ENCODE measurements at regions not wholly inside any gene's neighbourhood (a gene's known extent, or its start where the extent isn't known, plus 50 kb on each side); places are given as distances from the start of the nearest gene placed in this dataset.

- CTCF ChIA-PET (ENCODE audit: partially characterized antibody) = no interaction called here
- FAIRE-seq = no peak
- TF ChIP-seq MAX (IDR thresholded peaks at IDR 0.05) (no peak), TEAD4 (IDR thresholded peaks at IDR 0.05; ENCODE audit: low read depth, low read length) (no peak), TCF12 (IDR thresholded peaks at IDR 0.05; ENCODE audit: low read depth, low read length) (no peak), TAF7 (optimal IDR thresholded peaks at IDR 0.05; ENCODE audit: borderline replicate concordance, low read depth, low read length) (no peak), ATF2 (IDR thresholded peaks at IDR 0.05; ENCODE audit: low read length) (no peak), HDAC2 (IDR thresholded peaks at IDR 0.05; ENCODE audit: borderline replicate concordance in 1 of 2, low read depth in 2 of 2, low read length in 2 of 2) (no peak), FOSL1 (IDR thresholded peaks at IDR 0.05; ENCODE audit: insufficient read depth, low read depth, low read length) (no peak), TAF1 (IDR thresholded peaks at IDR 0.05; ENCODE audit: low read depth, low read length) (no peak), ASH2L (IDR thresholded peaks at IDR 0.05; ENCODE audit: low read length) (no peak), EGR1 (IDR thresholded peaks at IDR 0.05; ENCODE audit: borderline replicate concordance, low read depth, low read length) (no peak), NRF1 (IDR thresholded peaks at IDR 0.05; ENCODE audit: low read depth, low read length) (no peak)
Observed at GRCh38 chrX:1093586-1094421, 118.6 kb downstream of the CRLF2 start.

More at GRCh38 chrX:1093586-1094421, 118.6 kb downstream of the CRLF2 start:
- no peak overlapping the region for H2AK5ac ChIP-seq (ENCODE audit: low read depth, low read length)
- H2BK15ac ChIP-seq (ENCODE audit: low read length) = peak overlapping the region; percentile 61; the same call in 1 of the 2 replicates
- no peaks in the 10 kb centered on the region for H3K36me3 ChIP-seq (ENCODE audit: control insufficient read depth in 2 of 4, insufficient read depth in 4 of 4, low read length in 3 of 4)
- H4K8ac ChIP-seq (ENCODE audit: extremely low read depth, insufficient read depth, low read length) = no peak overlapping the region
- no peak overlapping the region for H3K56ac ChIP-seq (replicated peaks; ENCODE audit: insufficient read length, low read depth, low read length)
- no peak overlapping the region for H4K5ac ChIP-seq (ENCODE audit: insufficient read length, low read depth, low read length)
- H2AFZ ChIP-seq (ENCODE audit: low read length) = 0 out of 2 replicates have a peak overlapping the region, but pooled peaks have one; percentile 14
- H3K4me1 ChIP-seq (replicated peaks in 1 of 4; ENCODE audit: control insufficient read depth in 3 of 4, insufficient read depth in 4 of 4, low read length in 3 of 4) = no peaks in the 10 kb centered on the region; a peak in 1 of 7 replicates
- 0 out of 2 replicates have a peak overlapping the region, but pooled peaks have one; percentile 17 for H2BK12ac ChIP-seq (ENCODE audit: low read depth, low read length)
- no peak overlapping the region for H2BK120ac ChIP-seq (replicated peaks; ENCODE audit: low read depth, low read length)
- H3K4ac ChIP-seq (replicated peaks; ENCODE audit: insufficient read length, low read depth, low read length) = peak overlapping the region; percentile 96
- no peak for DNase-seq (ENCODE audit: low read depth in 1 of 2, low spot score in 2 of 2)
- no peaks in the 10 kb centered on the region for H3K23me2 ChIP-seq (ENCODE audit: low read depth, low read length)
- 91% methylated on average over 25 of the region's 26 CpGs; no CpG with 5 or more reads in 1 of the 2 experiments for WGBS, 2 experiments (ENCODE audit: extremely low coverage in 1 of 2, insufficient coverage in 1 of 2, insufficient read length in 1 of 2, insufficient replicate concordance in 2 of 2, low coverage in 1 of 2, low lambda C conversion rate in 2 of 2, missing lambda C conversion rate in 1 of 2)
- no peak overlapping the region for H2BK20ac ChIP-seq (ENCODE audit: low read length)
- POLR2A ChIA-PET (ENCODE audit: partially characterized antibody) = no interaction called here
- no peak overlapping the region for H3K4me3 ChIP-seq (ENCODE audit: extremely low read depth in 1 of 4, insufficient read depth in 2 of 4, low read depth in 3 of 4, low read length in 4 of 4)
- H3K23ac ChIP-seq (ENCODE audit: insufficient read length) = no peak overlapping the region
- no peaks in the 10 kb centered on the region for H4K20me1 ChIP-seq (replicated peaks in 1 of 2; ENCODE audit: control insufficient read depth in 1 of 2, insufficient read depth in 2 of 2, low read length in 2 of 2)
- no peak overlapping the region for H3K4me2 ChIP-seq (ENCODE audit: insufficient read depth in 1 of 2, low read depth in 2 of 2, low read length in 2 of 2)
- H4K91ac ChIP-seq (replicated peaks; ENCODE audit: insufficient read length, low read length) = no peak overlapping the region
- no peaks in the 10 kb centered on the region for H3K27me3 ChIP-seq (replicated peaks in 1 of 4; ENCODE audit: control insufficient read depth in 3 of 4, extremely low read depth in 1 of 4, insufficient read depth in 3 of 4, low read length in 3 of 4)
- peaks cover 6 to 7% of the 10 kb centered on the region in 2 experiments; a peak in 3 of 4 replicates for H3K9me3 ChIP-seq (ENCODE audit: insufficient read depth in 2 of 2, low read depth in 1 of 2, low read length in 1 of 2)
- H3K9ac ChIP-seq (replicated peaks in 1 of 4; ENCODE audit: extremely low read depth in 1 of 4, low read depth in 3 of 4, low read length in 3 of 4) = no peak overlapping the region
- no peak overlapping the region for H3K14ac ChIP-seq (ENCODE audit: insufficient read length)
- no peak overlapping the region for H2BK5ac ChIP-seq (ENCODE audit: low read depth, low read length)
- no peak overlapping the region for H3K27ac ChIP-seq (ENCODE audit: low read depth, low read length)
- no peaks in the 10 kb centered on the region for H3K79me1 ChIP-seq (ENCODE audit: low read depth, low read length)
- H3K18ac ChIP-seq (ENCODE audit: extremely low read depth, low read length) = peak overlapping the region; percentile 24; the same call in 1 of the 2 replicates
- H3K79me2 ChIP-seq (ENCODE audit: control insufficient read depth in 1 of 2, insufficient read depth in 2 of 2, low read length in 2 of 2) = no peaks in the 10 kb centered on the region

All from H1 (cell line).